IMR-90 (cell line): ENCODE measurements at regions not wholly inside any gene's neighbourhood (a gene's known extent, or its start where the extent isn't known, plus 50 kb on each side); places are given as distances from the start of the nearest gene placed in this dataset.

Experiments
- ATAC-seq: fragments of 200-7000 bp; cut with Tn5 transposase; 2 replicates; pipeline ENCODE4 v1.9.1; 2020; ENCODE audit warnings: low read depth, mild to moderate bottlenecking, moderate library complexity
- BruUV-seq: library from RNA; stranded (reverse); fragments of 400-500 nt; replicated peaks from 2 replicates; lab custom pipeline; 2021; lab: Mats Ljungman, UMichigan
- CTCF ChIA-PET: fragments of 300-600 bp; formaldehyde crosslinking; extraction: SDS; loops from one replicate; lab custom pipeline; 2021; ENCODE audit warnings: antibody characterized with exemption; lab: Yijun Ruan, JAX
- POLR2A ChIA-PET: fragments of 300-600 bp; sonication (Branson Sonifier 250); formaldehyde crosslinking; loops from one replicate; lab custom pipeline; 2022; ENCODE audit warnings: antibody characterized with exemption; ENCODE audit not compliant: unreplicated experiment; lab: Charles Lee
- DNase-seq: peaks from one replicate; pipeline ENCODE4 v3.0.0; 2013
- H2AFZ ChIP-seq: replicated peaks from 2 replicates; pipeline ENCODE3; 2013; ENCODE audit warnings: low read length, mild to moderate bottlenecking; ENCODE audit not compliant: poor library complexity
- H2AK5ac ChIP-seq: 2 replicates; pipeline ENCODE4 v1.6.1; 2013; ENCODE audit warnings: low read depth, low read length, inconsistent platforms
- H2AK9ac ChIP-seq: replicated peaks from 2 replicates; pipeline ENCODE3; 2013; ENCODE audit warnings: mild to moderate bottlenecking, low read depth, low read length, moderate library complexity; ENCODE audit not compliant: poor library complexity
- H2BK120ac ChIP-seq: 2 replicates; pipeline ENCODE4 v1.6.1; 2013; ENCODE audit warnings: low read depth, low read length, inconsistent platforms
- H2BK15ac ChIP-seq: 3 replicates; pipeline ENCODE4 v1.6.1; 2013; ENCODE audit warnings: low read depth, low read length, inconsistent platforms
- H2BK20ac ChIP-seq: 2 replicates; pipeline ENCODE4 v1.6.1; 2013; ENCODE audit warnings: low read depth, mild to moderate bottlenecking, inconsistent platforms, low read length, moderate library complexity
- H2BK5ac ChIP-seq: 2 replicates; pipeline ENCODE4 v1.6.1; 2013; ENCODE audit warnings: mild to moderate bottlenecking, low read depth, low read length, inconsistent platforms; ENCODE audit not compliant: poor library complexity, severe bottlenecking
- H3K14ac ChIP-seq: replicated peaks from 2 replicates; pipeline ENCODE4 v1.6.1; 2013; ENCODE audit warnings: low read depth, low read length, inconsistent platforms
- H3K18ac ChIP-seq: 2 replicates; pipeline ENCODE4 v1.6.1; 2013; ENCODE audit warnings: low read depth, low read length, control low read depth
- H3K23ac ChIP-seq: 2 replicates; pipeline ENCODE4 v1.6.1; 2013; ENCODE audit warnings: low read depth, low read length, inconsistent platforms
- H3K27ac ChIP-seq: 2 replicates; pipeline ENCODE4 v1.5.1; 2013; ENCODE audit warnings: mild to moderate bottlenecking, control low read depth, low read length; ENCODE audit not compliant: insufficient read depth
- H3K27me3 ChIP-seq: 2 replicates; pipeline ENCODE4 v1.6.1; 2013; ENCODE audit warnings: low read length; ENCODE audit not compliant: control insufficient read depth, insufficient read depth
- H3K36me3 ChIP-seq: 2 replicates; pipeline ENCODE4 v1.6.1; 2013; ENCODE audit warnings: low read length, mixed read lengths; ENCODE audit not compliant: control insufficient read depth, insufficient read depth
- H3K4ac ChIP-seq: 2 replicates; pipeline ENCODE4 v1.6.1; 2013; ENCODE audit warnings: low read depth, low read length, inconsistent platforms
- H3K4me1 ChIP-seq: 2 replicates; pipeline ENCODE4 v1.6.1; 2013; ENCODE audit warnings: low read length, mixed read lengths; ENCODE audit not compliant: control insufficient read depth, insufficient read depth
- H3K4me2 ChIP-seq: 2 replicates; pipeline ENCODE4 v1.6.1; 2013; ENCODE audit warnings: low read depth, mild to moderate bottlenecking, control low read depth, low read length, moderate library complexity
- H3K4me3 ChIP-seq: 2 replicates; pipeline ENCODE4 v1.5.1; 2013; ENCODE audit warnings: low read depth, mild to moderate bottlenecking, control low read depth, low read length, moderate library complexity; ENCODE audit not compliant: insufficient read depth
- H3K56ac ChIP-seq: 2 replicates; pipeline ENCODE4 v1.6.1; 2013; ENCODE audit warnings: low read length, inconsistent platforms; ENCODE audit not compliant: insufficient read depth; ENCODE audit errors: extremely low read depth
- H3K79me1 ChIP-seq, 2 experiments: 2 replicates each; pipeline ENCODE4 v1.6.1; 2013; ENCODE audit warnings: low read length in 2 of 2, inconsistent platforms in 1 of 2, low read depth in 1 of 2
- H3K9ac ChIP-seq: 2 replicates; pipeline ENCODE4 v1.6.1; 2013; ENCODE audit warnings: low read depth, low read length, control low read depth
- H3K9me1 ChIP-seq: 2 replicates; pipeline ENCODE4 v1.6.1; 2013; ENCODE audit warnings: low read length, inconsistent platforms; ENCODE audit not compliant: insufficient read depth
- H3K9me3 ChIP-seq: 2 replicates; pipeline ENCODE4 v1.6.1; 2013; ENCODE audit warnings: low read length; ENCODE audit not compliant: control insufficient read depth, insufficient read depth
- H4K20me1 ChIP-seq: 2 replicates; pipeline ENCODE4 v1.6.1; 2013; ENCODE audit warnings: low read length, inconsistent platforms; ENCODE audit not compliant: insufficient read depth
- H4K5ac ChIP-seq: 2 replicates; pipeline ENCODE4 v1.6.1; 2013; ENCODE audit warnings: mild to moderate bottlenecking, low read depth, low read length, control low read depth
- H4K8ac ChIP-seq, 2 experiments: 2 replicates each; pipeline ENCODE4 v1.6.1; 2013; ENCODE audit warnings: low read depth in 2 of 2, low read length in 2 of 2, control low read depth in 1 of 2, inconsistent platforms in 1 of 2
- H4K91ac ChIP-seq: 2 replicates; pipeline ENCODE4 v1.6.1; 2013; ENCODE audit warnings: low read depth, low read length, inconsistent platforms; ENCODE audit not compliant: insufficient read depth
- BHLHE40 ChIP-seq: fragments of 150-350 bp; IDR thresholded peaks from 2 replicates; pipeline ENCODE4 v1.6.1; 2016; ENCODE audit warnings: mild to moderate bottlenecking, low read depth, low read length
- CEBPB ChIP-seq: IDR thresholded peaks from 2 replicates; pipeline ENCODE4 v1.6.1; 2012; ENCODE audit warnings: low read depth, low read length, improper control_type of control experiment
- CHD1 ChIP-seq: IDR thresholded peaks from 2 replicates; pipeline ENCODE4 v1.6.1; 2012; ENCODE audit warnings: low read depth, low read length, improper control_type of control experiment
- CTCF ChIP-seq: conservative IDR thresholded peaks from 2 replicates; pipeline ENCODE4 v1.5.1; 2012; ENCODE audit warnings: mild to moderate bottlenecking, low read depth, low read length, improper control_type of control experiment
- FOS ChIP-seq: fragments of 150-350 bp; IDR thresholded peaks from 2 replicates; pipeline ENCODE4 v1.6.1; 2016; ENCODE audit warnings: low read depth, low read length
- MAFK ChIP-seq: IDR thresholded peaks from 2 replicates; pipeline ENCODE4 v1.6.1; 2012; ENCODE audit warnings: low read depth, low read length, improper control_type of control experiment
- MAZ ChIP-seq: IDR thresholded peaks from 2 replicates; pipeline ENCODE4 v1.6.1; 2012; ENCODE audit warnings: low read depth, mild to moderate bottlenecking, low read length, improper control_type of control experiment, moderate library complexity, borderline replicate concordance
- MXI1 ChIP-seq: IDR thresholded peaks from 2 replicates; pipeline ENCODE4 v1.6.1; 2012; ENCODE audit warnings: low read depth, mild to moderate bottlenecking, low read length, moderate library complexity, borderline replicate concordance
- NFE2L2 ChIP-seq: fragments of 150-350 bp; IDR thresholded peaks from 2 replicates; pipeline ENCODE4 v1.6.1; 2016; ENCODE audit warnings: low read depth, mild to moderate bottlenecking, low read length
- POLR2A ChIP-seq: IDR thresholded peaks from 2 replicates; pipeline ENCODE4 v1.6.1; 2012; ENCODE audit warnings: mild to moderate bottlenecking, low read depth, low read length
- RAD21 ChIP-seq: IDR thresholded peaks from 2 replicates; pipeline ENCODE4 v1.6.1; 2012; ENCODE audit warnings: low read length, improper control_type of control experiment
- RCOR1 ChIP-seq: IDR thresholded peaks from 2 replicates; pipeline ENCODE4 v1.6.1; 2012; ENCODE audit warnings: mild to moderate bottlenecking, low read length, improper control_type of control experiment; ENCODE audit not compliant: insufficient replicate concordance
- RFX5 ChIP-seq: IDR thresholded peaks from 2 replicates; pipeline ENCODE4 v1.8.0; 2012; ENCODE audit warnings: low read depth, mild to moderate bottlenecking, low read length, moderate library complexity
- SMC3 ChIP-seq: fragments of 150-350 bp; IDR thresholded peaks from 2 replicates; pipeline ENCODE4 v1.6.1; 2016; ENCODE audit warnings: low read depth, mild to moderate bottlenecking, antibody characterized with exemption, low read length, moderate library complexity
- dilution Hi-C: fragments of 300-500 bp; cut with HindIII; formaldehyde crosslinking; loops from one replicate; pipeline ENCODE4 v1.14.3; 2018; ENCODE audit warnings: low sequenced_read_pairs; ENCODE audit not compliant: unreplicated experiment
- in situ Hi-C: fragments of 300-500 bp; cut with MboI; formaldehyde crosslinking; loops from 3 replicates; pipeline ENCODE4 v1.14.3; 2019; ENCODE audit warnings: low sequenced_read_pairs, inconsistent platforms, mixed read lengths
- intact Hi-C: fragments of 100-400 bp; cut with micrococcal nuclease; formaldehyde crosslinking; loops from 2 replicates; pipeline ENCODE4 v1.10.0; 2022
- TF ChIP-seq, protein P1 (sequence below): fragments of 150-350 bp; IDR thresholded peaks from 2 replicates; pipeline ENCODE4 v1.6.1; 2017; ENCODE audit warnings: mild to moderate bottlenecking, antibody characterized with exemption, low read length, low read depth
- TF ChIP-seq, protein P2 (sequence below): fragments of 150-350 bp; IDR thresholded peaks from 2 replicates; pipeline ENCODE4 v1.6.1; 2016; ENCODE audit warnings: low read depth, mild to moderate bottlenecking, low read length, moderate library complexity, borderline replicate concordance

DNA sequence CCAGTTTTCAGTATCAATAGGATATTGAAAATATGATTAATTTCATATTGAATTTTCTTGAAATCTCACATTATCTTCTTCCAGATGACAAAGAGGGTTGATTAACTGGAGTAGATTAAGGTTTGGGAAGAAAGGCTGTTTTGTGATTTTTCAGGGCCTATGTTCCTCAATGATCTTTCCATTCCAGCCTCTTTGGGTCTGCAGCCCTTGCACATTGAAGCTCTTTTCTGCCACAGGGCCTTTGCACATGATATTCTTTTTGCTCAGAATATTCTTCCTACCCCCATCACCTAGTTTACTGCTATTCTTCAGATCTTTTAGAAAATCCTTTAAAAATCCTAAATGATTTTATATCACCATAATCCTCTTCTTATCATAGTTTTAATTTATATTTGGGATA lies 449.6 kb downstream of the PLCL1 start:
- Histone ChIP-seq H3K9me1 (no peaks in the 10 kb centered on the region), H3K27me3 (no peaks in the 10 kb centered on the region), H3K79me1 (no peaks in the 10 kb centered on the region), H3K23ac (no peak overlapping the region), H4K8ac (no peak overlapping the region), H3K56ac (no peak overlapping the region), H2BK20ac (no peak overlapping the region), H2BK15ac (no peak overlapping the region), H3K9ac (no peak overlapping the region), H3K4ac (no peak overlapping the region), H3K36me3 (no peaks in the 10 kb centered on the region), H4K5ac (no peak overlapping the region), H3K27ac (no peak overlapping the region), H2AK9ac (no peak overlapping the region), H2BK5ac (no peak overlapping the region), H3K4me2 (no peak overlapping the region), H3K14ac (no peak overlapping the region), H3K4me3 (no peak overlapping the region), H2AK5ac (no peak overlapping the region), H2AFZ (no peak overlapping the region), H3K9me3 (no peaks in the 10 kb centered on the region), H4K20me1 (no peaks in the 10 kb centered on the region), H4K91ac (no peak overlapping the region), H2BK120ac (no peak overlapping the region), H3K18ac (no peak overlapping the region), H3K4me1 (no peaks in the 10 kb centered on the region)
- ATAC-seq (no peak), DNase-seq (no peak)
- ChIA-PET CTCF (no interaction called here), POLR2A (no interaction called here)
- TF ChIP-seq, protein P1, sequence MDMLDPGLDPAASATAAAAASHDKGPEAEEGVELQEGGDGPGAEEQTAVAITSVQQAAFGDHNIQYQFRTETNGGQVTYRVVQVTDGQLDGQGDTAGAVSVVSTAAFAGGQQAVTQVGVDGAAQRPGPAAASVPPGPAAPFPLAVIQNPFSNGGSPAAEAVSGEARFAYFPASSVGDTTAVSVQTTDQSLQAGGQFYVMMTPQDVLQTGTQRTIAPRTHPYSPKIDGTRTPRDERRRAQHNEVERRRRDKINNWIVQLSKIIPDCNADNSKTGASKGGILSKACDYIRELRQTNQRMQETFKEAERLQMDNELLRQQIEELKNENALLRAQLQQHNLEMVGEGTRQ: no peak
- TF ChIP-seq FOS (no peak), SMC3 (no peak), BHLHE40 (no peak), CTCF (no peak), RAD21 (no peak), CHD1 (no peak), MAZ (no peak), NFE2L2 (no peak), CEBPB (no peak), MAFK (no peak), MXI1 (no peak), POLR2A (no peak), RFX5 (no peak), RCOR1 (no peak)
- TF ChIP-seq, protein P2, sequence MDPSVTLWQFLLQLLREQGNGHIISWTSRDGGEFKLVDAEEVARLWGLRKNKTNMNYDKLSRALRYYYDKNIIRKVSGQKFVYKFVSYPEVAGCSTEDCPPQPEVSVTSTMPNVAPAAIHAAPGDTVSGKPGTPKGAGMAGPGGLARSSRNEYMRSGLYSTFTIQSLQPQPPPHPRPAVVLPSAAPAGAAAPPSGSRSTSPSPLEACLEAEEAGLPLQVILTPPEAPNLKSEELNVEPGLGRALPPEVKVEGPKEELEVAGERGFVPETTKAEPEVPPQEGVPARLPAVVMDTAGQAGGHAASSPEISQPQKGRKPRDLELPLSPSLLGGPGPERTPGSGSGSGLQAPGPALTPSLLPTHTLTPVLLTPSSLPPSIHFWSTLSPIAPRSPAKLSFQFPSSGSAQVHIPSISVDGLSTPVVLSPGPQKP: no peak
- intact Hi-C loops (no loop called here), in situ Hi-C loops (no loop called here), dilution Hi-C loops (no loop called here)
- BruUV-seq: no TSS peak
